Stimulated activated CD4-positive, alpha-beta T cell treated with anti-CD3 and anti-CD28 coated beads, Interleukin-12 subunit alpha, Interleukin-12 subunit beta, amount 100 ng/mL, for 48 hours (primary cell): ENCODE measurements at regions not wholly inside any gene's neighbourhood (a gene's known extent, or its start where the extent isn't known, plus 50 kb on each side); places are given as distances from the start of the nearest gene placed in this dataset.
"Not testable (repeated sequence)": the region's sequence is repeated elsewhere in the genome, so short reads cannot be mapped to it uniquely, and the experiment has no call there.

Experiments
- DNase-seq, 3 donors: peaks; one replicate each; pipeline ENCODE4 v3.0.0-alpha.2; 2020; ENCODE audit warnings: low read depth in 2 of 3, low spot score in 1 of 3

DNA sequence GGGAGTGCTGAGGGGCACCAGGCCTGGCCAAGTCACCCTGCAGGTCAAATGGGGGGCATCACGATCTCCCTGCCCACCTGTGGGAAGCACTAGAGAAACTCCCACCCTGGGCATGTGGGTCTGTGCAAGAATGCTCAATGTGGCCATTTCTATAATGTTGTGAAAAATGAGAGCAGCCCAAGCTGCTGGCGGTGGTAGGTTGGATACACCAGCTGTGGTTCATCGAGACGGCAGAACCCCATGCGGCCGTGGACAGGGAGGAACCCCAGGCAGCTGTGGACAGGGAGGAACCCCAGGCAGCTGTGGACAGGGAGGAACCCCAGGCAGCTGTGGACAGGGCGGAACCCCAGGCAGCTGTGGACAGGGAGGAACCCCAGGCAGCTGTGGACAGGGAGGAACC, 129.1 kb downstream of the BRD1 start:
- not testable (repeated sequence) for DNase-seq

DNA sequence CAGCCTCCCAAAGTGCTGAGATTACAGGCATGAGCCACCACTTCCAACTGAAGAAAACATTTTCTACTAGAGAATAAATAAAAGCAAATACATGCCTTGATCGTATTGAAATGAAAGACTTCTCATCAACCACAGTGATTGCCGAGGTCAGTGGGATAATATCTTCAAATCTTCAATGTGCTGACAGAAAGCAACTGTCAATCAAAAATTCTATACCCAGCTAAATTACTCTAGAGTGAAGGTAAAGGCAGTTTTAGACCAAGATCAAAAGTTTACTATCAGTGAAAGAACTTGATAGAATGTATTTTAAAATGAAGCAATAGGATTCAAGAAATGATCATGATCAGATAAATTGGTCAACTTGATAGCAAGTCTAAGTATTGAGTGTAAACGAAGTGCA, 130.6 kb downstream of the BRD1 start:
- DNase-seq = no peak

DNA sequence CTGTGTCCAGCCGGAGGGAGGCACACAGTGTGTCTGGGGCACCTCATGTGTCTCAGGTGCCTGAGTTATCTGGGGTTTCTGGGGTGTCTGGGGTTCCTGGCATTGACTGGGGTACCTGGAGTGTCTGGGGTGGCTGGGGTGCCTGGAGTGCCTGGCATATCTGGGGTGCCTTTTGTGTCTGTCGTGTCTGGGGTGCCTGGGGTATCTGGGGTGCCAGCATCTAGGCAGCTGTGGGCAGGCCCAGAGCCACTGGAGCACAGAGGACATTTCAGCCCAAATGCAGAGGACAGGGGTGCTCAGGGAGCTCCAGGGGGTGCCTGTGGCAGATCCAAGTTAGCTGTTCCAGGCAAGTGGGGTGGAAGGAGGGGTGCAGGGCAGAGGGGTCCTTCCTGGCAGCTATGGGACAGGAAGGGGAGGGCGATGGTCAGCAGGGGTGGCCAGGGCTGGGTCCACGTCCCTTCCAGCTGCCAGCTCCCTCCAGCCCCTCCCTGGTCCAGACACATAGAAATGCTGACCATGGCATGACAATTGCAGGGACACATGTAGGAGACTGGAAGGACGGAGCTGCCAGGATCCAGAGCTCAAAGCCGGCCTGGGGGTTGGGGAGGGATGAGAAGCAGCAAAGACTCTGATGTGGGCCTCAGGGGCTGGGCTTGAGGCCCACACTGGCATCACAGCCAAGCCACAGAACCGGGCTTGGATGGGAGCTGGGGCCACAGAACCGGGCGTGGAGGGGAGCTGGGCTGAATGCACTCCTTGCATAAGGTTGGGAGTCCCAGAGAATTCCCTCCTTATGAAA, 133.0 kb downstream of the BRD1 start:
- no peak for DNase-seq

GRCh38 chr22:49693848-49694247, 133.8 kb downstream of the BRD1 start:
- no peak for DNase-seq

GRCh38 chr22:49693416-49693815, 134.3 kb downstream of the BRD1 start:
- DNase-seq = no peak

- DNase-seq = no peak
Observed at GRCh38 chr22:49692499-49693225, 135.0 kb downstream of the BRD1 start.

DNA sequence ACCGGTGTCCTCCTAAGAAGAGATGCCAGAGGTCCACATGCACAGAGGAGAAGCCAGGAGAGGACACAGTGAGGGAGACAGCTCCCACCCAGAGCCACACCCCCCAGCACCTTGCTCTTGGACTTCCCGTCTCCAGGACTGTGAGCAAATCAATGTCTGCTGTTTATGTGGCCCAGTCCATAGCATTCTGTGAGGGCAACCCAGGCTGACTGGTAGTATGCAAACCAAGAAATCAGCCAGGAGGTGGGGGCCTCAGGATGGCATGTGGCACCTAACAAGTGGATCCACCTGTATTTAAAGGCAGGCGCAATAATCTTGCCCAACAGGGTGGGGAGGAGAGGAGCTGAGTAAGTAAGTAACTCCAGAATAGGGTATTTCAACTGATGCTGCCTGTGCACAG, 136.4 kb downstream of the BRD1 start:
- no peak for DNase-seq

- DNase-seq = no peak
Observed at GRCh38 chr22:49690454-49690853, 137.2 kb downstream of the BRD1 start.

DNA sequence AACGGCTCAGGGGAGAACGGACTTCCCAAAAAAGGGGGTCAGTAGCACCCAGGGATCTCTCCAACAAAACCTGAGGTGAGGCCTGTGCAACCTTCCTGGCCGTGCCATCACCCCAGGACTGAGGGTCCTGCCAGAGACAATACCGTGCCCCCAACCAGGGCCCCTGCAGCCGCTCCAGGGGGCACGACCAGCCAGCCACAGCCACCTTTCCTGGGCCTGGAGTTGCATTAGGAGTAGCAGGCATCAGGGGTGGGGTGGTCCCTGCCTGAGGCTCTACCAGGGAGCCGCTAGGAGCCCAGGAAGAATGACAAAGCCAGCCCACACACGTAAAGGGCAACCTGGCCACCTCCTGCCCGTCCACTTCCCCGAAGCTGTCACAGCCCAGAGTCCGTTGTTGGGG, 137.8 kb downstream of the BRD1 start:
- no peak for DNase-seq

GRCh38 chr22:49689255-49689770, 138.4 kb downstream of the BRD1 start:
- no peak for DNase-seq

GRCh38 chr22:49688516-49689254, 139.0 kb downstream of the BRD1 start:
- DNase-seq = no peak

GRCh38 chr22:49687786-49688515, 139.7 kb downstream of the BRD1 start:
- DNase-seq = no peak

- no peak for DNase-seq
Observed at GRCh38 chr22:49687333-49687732, 140.3 kb downstream of the BRD1 start.

- DNase-seq = no peak
Observed at GRCh38 chr22:49686495-49687219, 141.0 kb downstream of the BRD1 start.

DNA sequence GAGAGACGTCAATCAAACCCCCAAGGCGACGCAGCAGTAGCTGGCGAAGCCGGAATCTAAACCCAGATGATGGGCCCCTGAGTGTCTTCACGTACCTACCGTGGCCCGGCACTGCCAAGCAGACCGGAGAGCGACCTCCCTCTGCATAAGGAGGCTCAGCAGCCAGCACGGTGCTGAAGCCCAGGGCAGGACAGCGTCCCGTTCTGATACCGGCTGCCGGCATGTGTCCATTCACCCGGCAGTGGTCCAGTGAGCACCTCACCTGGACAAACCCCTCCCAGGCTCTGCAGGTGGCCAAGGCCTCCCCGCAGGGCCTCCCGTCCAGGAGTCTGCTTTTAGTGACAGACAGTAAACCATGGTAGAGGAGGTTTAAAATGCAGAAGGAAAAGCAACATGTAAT, 142.0 kb downstream of the BRD1 start:
- DNase-seq = no peak

DNA sequence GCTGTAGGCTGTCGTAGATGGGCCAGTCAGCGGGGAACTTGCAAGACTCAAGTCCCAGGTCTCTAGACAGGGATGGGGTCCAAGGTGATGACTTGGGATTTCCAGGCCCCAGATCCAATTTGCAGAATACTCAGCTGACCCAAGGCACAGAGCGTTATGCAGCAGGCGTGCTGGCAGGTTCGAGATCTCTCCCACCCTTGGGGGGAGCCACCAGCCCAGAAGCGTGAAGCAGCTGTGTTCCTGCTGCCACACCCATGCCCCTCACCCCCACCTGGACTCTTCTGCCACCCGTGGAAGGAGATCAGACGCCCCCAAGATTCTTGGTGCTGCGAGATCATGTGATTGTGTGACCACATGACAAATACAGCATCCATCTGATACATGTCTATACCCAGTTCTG, 142.6 kb downstream of the BRD1 start:
- no peak for DNase-seq

GRCh38 chr22:49683032-49683431, 144.6 kb downstream of the BRD1 start:
- DNase-seq = no peak

- not testable (repeated sequence) for DNase-seq
Observed at GRCh38 chr22:49680819-49681218, 146.9 kb downstream of the BRD1 start.

DNA sequence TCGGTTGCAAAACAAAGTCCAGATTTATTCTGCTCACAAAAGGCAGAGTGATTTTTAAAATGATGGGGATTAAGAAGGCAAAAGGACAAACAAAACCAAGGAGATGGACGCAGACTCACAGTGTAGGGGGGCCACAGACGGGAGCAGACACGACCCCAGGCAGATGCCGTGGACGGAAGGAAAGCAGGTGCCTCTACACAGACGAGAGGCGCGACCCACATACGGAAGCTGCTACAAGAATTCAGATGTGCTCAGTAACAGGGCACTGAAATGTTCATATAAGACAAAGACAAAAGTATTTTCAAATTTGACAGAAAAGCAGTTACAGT, 148.9 kb downstream of the BRD1 start:
- DNase-seq = no peak

DNA sequence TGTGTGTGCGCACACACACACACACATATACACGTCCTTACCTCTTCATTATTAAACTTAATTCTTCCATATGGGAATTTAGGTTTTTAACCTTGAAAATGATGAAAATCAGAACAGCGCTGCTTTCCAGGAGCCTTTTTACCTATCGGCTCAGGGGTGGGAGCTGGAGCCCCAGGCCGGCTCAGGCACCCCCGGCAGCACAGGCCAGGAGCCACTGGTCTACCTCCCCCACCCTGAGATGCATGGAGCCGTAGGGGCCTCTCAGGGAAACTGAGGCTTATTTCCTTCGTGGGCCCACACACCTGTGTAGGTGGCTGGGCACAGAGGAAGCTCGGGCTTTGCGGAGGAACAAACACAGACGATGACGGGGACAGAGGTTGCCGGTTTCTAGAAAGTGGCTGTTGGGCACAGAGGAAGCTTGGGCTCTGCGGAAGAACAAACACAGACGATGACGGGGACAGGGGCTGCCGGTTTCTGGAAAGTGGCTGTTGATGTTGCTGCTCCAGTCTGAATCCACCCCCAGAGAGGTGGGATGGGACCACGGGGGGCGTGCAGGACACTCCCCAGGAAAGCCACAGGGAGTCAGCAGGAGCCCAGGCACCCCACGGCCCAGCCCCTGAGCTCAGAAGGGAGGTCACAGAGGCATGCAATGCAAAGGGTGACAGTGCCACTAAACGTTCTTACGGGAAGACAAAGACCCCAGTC, 149.4 kb downstream of the BRD1 start:
- DNase-seq = no peak
